Stimulated activated naive B cell treated with anti-CD40 and anti-IgM and Interleukin-4, amounts not matched to agents 10 μg/mL and 1 μg/mL and 100 μg/mL, for 72 hours (primary cell): ENCODE measurements at regions not wholly inside any gene's neighbourhood (a gene's known extent, or its start where the extent isn't known, plus 50 kb on each side); places are given as distances from the start of the nearest gene placed in this dataset.

Experiments used
- ATAC-seq, 2 donors: fragments of 150-1000 bp; cut with Tn5 transposase; replicated peaks; 2 replicates each; pipeline ENCODE4 v1.10.0; 2021; ENCODE audit warnings: moderate library complexity in 1 of 2
- DNase-seq: peaks from one replicate; pipeline ENCODE4 v3.0.0; 2021
- H3K27ac Mint-ChIP-seq: one replicate; pipeline ENCODE4 v1.8.0; 2022; ENCODE audit warnings: mild to moderate bottlenecking, mixed read lengths
- H3K27me3 Mint-ChIP-seq, 2 donors: one replicate each; pipeline ENCODE4 v1.8.0; 2022; ENCODE audit warnings: mixed read lengths in 2 of 2
- H3K36me3 Mint-ChIP-seq, 2 donors: one replicate each; pipeline ENCODE4 v1.8.0; 2022; ENCODE audit warnings: mixed read lengths in 2 of 2, mild to moderate bottlenecking in 1 of 2
- H3K4me1 Mint-ChIP-seq, 2 donors: one replicate each; pipeline ENCODE4 v1.8.0; 2022; ENCODE audit warnings: mixed read lengths in 2 of 2, mild to moderate bottlenecking in 1 of 2
- H3K4me3 Mint-ChIP-seq, 2 donors: one replicate each; pipeline ENCODE4 v1.8.0; 2022; ENCODE audit warnings: mild to moderate bottlenecking in 2 of 2, mixed read lengths in 2 of 2, moderate library complexity in 1 of 2
- H3K9me3 Mint-ChIP-seq, 2 donors: one replicate each; pipeline ENCODE4 v1.8.0; 2022; ENCODE audit warnings: mixed read lengths in 2 of 2, mild to moderate bottlenecking in 1 of 2

DNA sequence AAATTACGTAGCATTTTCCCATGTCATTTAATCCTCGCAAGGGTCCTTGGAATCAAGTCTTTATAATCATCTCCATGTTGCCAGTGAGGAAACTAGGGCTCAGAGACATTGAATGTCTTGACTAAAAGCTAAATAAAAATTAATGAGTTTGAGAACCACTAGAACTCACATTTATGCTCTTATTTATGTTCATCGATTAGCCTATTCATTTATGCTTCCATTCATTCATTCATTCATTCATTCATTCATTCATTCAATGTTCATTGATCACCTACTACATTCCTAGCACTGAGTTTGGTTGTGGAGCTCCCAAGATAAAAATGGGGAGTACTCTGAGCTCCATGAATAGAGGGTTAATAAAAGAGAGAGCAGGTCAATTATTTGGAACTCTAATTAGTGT lies 59.7 kb downstream of the KCNA1 start:
- Mint-ChIP-seq H3K27me3 (peaks cover 36 to 45% of the 10 kb centered on the region in 2 donors), H3K36me3 (no peaks in the 10 kb centered on the region), H3K4me3 (no peak overlapping the region), H3K27ac (no peak overlapping the region), H3K4me1 (peaks cover 0 to 2% of the 10 kb centered on the region in 2 donors), H3K9me3 (no peaks in the 10 kb centered on the region)
- no peak for DNase-seq
- ATAC-seq, result no peak

DNA sequence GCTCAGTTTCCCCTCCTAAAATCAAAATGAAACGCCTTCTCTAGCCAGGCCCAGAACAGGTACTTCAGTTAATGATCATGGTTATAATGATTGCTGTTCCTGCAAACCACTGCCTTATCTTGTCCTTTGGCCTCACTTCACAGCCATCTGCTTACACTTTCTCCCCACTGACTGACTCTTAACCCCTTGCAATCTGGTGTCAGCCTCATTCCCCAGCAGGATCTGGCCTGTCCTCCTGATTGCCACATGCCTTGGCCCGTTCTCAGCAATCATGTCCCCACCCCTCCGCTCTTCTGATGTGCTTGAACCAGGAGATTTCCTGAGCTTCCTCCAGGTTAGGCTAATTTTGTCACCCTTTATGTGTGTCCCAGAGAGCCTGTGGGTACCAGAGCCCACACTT lies 64.5 kb downstream of the KCNA1 start:
- no peak for DNase-seq
- no peak overlapping the region for H3K4me3 Mint-ChIP-seq
- no peaks in the 10 kb centered on the region for H3K9me3 Mint-ChIP-seq
- peaks cover 33 to 55% of the 10 kb centered on the region in 2 donors for H3K27me3 Mint-ChIP-seq
- no peaks in the 10 kb centered on the region for H3K36me3 Mint-ChIP-seq
- no peak overlapping the region for H3K27ac Mint-ChIP-seq
- no peak for ATAC-seq
- peaks cover 0 to 2% of the 10 kb centered on the region in 2 donors for H3K4me1 Mint-ChIP-seq

GRCh38 chr12:4975574-4975973 lies 65.9 kb downstream of the KCNA1 start:
- H3K27ac Mint-ChIP-seq, result no peak overlapping the region
- H3K4me3 Mint-ChIP-seq, result no peak overlapping the region
- H3K9me3 Mint-ChIP-seq, result no peaks in the 10 kb centered on the region
- peaks cover 31 to 44% of the 10 kb centered on the region in 2 donors for H3K27me3 Mint-ChIP-seq
- H3K4me1 Mint-ChIP-seq, result peaks cover 0 to 2% of the 10 kb centered on the region in 2 donors
- ATAC-seq (no peak), DNase-seq (no peak)
- H3K36me3 Mint-ChIP-seq, result no peaks in the 10 kb centered on the region

- no peaks in the 10 kb centered on the region for H3K9me3 Mint-ChIP-seq
- no peak for ATAC-seq
Measured at GRCh38 chr12:4977102-4977501, 66.6 kb upstream of the KCNA5 start.

DNA sequence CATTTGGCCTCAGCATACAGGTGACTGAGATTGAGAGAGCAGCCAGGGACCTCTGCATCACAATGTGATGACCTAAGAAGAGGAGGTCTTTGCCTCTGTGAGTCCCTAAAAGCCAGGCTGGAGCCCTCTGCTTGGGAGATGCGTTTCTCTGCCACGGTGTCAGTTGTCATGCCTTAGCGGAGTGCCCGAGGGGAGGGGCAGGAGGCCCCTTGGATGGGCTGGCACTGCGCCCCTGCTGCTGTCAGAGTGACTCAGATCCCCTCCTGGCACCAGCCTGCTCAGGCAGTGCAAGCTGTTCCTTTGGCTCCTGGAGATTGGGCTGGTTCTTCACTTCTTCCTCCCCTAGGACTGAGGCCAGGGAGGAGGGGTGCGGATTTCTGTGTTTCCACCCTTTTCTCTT lies 64.9 kb upstream of the KCNA5 start:
- DNase-seq, result no peak
- H3K27ac Mint-ChIP-seq, result no peak overlapping the region
- H3K36me3 Mint-ChIP-seq, result no peaks in the 10 kb centered on the region
- H3K27me3 Mint-ChIP-seq, result peaks cover 35 to 48% of the 10 kb centered on the region in 2 donors
- H3K4me1 Mint-ChIP-seq, result no peaks in the 10 kb centered on the region
- no peak overlapping the region for H3K4me3 Mint-ChIP-seq
- no peaks in the 10 kb centered on the region for H3K9me3 Mint-ChIP-seq
- no peak for ATAC-seq

More at GRCh38 chr12:4977102-4977501, 66.6 kb upstream of the KCNA5 start:
- Mint-ChIP-seq H3K36me3 (no peaks in the 10 kb centered on the region), H3K27ac (no peak overlapping the region), H3K4me3 (no peak overlapping the region), H3K4me1 (no peaks in the 10 kb centered on the region), H3K27me3 (peaks cover 25 to 35% of the 10 kb centered on the region in 2 donors)
- no peak for DNase-seq

DNA sequence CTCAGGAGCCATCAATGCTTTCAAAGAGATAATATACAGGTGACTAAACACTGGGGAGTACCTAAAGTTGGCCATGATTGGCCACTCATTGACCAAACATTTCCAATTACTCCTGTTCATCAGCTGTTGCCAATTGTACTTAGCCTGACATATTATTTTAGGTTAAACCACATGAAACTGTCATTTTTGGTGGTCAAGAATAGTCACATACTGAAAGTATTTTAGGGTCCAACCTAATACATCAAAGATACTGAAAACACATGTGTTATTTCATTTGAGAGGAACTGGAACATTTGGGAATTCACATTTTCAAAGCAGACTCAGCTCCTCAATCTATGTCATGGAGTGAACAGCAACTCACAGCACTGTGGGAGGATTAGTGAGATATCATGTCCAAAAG lies 63.9 kb upstream of the KCNA5 start:
- Mint-ChIP-seq H3K27ac (no peak overlapping the region), H3K27me3 (peaks cover 31 to 41% of the 10 kb centered on the region in 2 donors), H3K4me1 (no peaks in the 10 kb centered on the region), H3K9me3 (no peaks in the 10 kb centered on the region), H3K36me3 (no peaks in the 10 kb centered on the region), H3K4me3 (no peak overlapping the region)
- ATAC-seq (no peak), DNase-seq (no peak)

DNA sequence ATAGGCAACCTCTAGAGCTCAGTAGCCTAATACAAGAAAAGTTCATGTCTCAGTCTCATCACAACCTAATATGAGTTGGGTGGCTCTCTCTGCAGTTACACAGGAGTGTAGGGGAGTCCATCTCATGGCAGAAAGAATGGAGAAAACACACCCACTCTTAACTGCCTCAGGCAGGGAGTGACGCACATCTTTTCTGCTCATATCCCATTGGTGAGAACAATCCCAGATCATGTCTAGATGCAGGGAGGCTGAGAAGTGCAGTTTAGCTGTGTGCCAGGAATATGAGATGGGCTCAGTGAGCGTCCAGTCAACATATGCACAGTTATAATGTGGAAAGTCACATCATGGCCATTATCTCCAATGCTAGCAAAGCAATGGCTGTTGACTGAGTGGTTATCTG lies 59.3 kb upstream of the KCNA5 start:
- no peak overlapping the region for H3K4me3 Mint-ChIP-seq
- no peaks in the 10 kb centered on the region for H3K36me3 Mint-ChIP-seq
- ATAC-seq (no peak), DNase-seq (no peak)
- no peaks in the 10 kb centered on the region for H3K9me3 Mint-ChIP-seq
- H3K27ac Mint-ChIP-seq, result no peak overlapping the region
- H3K27me3 Mint-ChIP-seq, result peaks cover 34% of the 10 kb centered on the region in 2 donors
- no peaks in the 10 kb centered on the region for H3K4me1 Mint-ChIP-seq

GRCh38 chr12:4984971-4985370 lies 58.7 kb upstream of the KCNA5 start:
- H3K36me3 Mint-ChIP-seq, result no peaks in the 10 kb centered on the region
- no peaks in the 10 kb centered on the region for H3K4me1 Mint-ChIP-seq
- no peaks in the 10 kb centered on the region for H3K9me3 Mint-ChIP-seq
- H3K27me3 Mint-ChIP-seq, result peaks cover 34% of the 10 kb centered on the region in 2 donors
- no peak overlapping the region for H3K27ac Mint-ChIP-seq
- no peak for ATAC-seq
- no peak overlapping the region for H3K4me3 Mint-ChIP-seq
- no peak for DNase-seq

DNA sequence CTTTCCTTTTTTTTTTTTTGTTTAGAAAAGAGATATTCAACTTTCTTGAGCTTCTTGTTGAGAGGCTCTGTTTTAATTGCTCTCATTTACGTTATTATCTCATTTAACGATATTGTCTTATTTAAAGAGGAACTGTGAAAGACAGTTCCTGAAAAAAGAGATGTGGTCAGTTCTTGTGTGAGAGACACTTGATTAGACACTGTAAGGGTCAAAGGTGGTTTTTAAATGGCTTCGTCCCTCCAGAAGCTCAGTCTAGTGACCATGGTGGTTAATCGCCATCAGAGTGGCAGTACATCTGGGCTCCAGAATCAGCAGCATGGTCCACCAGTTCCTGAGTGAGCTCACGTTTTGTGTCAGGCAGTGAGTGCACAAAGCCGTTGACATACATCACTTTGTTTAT lies 57.9 kb upstream of the KCNA5 start:
- H3K9me3 Mint-ChIP-seq, result no peaks in the 10 kb centered on the region
- DNase-seq (no peak), ATAC-seq (peak; percentile 52 to 60)
- H3K27ac Mint-ChIP-seq, result no peak overlapping the region
- no peaks in the 10 kb centered on the region for H3K4me1 Mint-ChIP-seq
- H3K36me3 Mint-ChIP-seq, result no peaks in the 10 kb centered on the region
- H3K27me3 Mint-ChIP-seq, result peaks cover 34% of the 10 kb centered on the region in 2 donors
- no peak overlapping the region for H3K4me3 Mint-ChIP-seq

- no peak for ATAC-seq
- Mint-ChIP-seq H3K27me3 (peaks cover 38 to 42% of the 10 kb centered on the region in 2 donors), H3K9me3 (no peaks in the 10 kb centered on the region), H3K4me1 (no peaks in the 10 kb centered on the region), H3K36me3 (no peaks in the 10 kb centered on the region), H3K4me3 (no peak overlapping the region), H3K27ac (no peak overlapping the region)
- no peak for DNase-seq
Measured at GRCh38 chr12:4987076-4988046, 56.3 kb upstream of the KCNA5 start.

DNA sequence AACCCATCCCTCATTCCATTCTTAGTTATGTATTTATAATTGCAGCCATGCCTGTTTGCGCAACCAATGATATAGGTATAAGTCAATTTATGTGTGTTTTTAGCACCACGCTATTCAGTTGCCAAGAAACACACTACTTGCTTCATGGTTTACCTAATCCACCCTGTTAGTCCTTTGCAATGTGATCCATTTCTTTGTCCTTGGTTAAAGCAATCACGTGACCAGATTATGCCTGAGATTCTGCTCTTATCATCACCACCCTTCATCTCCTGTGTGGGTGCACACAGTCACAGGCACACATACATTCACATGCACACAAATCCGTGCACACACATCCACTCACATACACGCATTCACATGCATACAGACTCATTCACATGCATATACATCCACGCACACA lies 52.3 kb upstream of the KCNA5 start:
- H3K27me3 Mint-ChIP-seq, result peaks cover 33 to 57% of the 10 kb centered on the region in 2 donors
- peaks cover 0 to under 1% of the 10 kb centered on the region in 2 donors for H3K4me1 Mint-ChIP-seq
- DNase-seq, result no peak
- ATAC-seq, result no peak
- H3K27ac Mint-ChIP-seq, result no peak overlapping the region
- H3K36me3 Mint-ChIP-seq, result no peaks in the 10 kb centered on the region
- H3K4me3 Mint-ChIP-seq, result no peak overlapping the region
- no peaks in the 10 kb centered on the region for H3K9me3 Mint-ChIP-seq

DNA sequence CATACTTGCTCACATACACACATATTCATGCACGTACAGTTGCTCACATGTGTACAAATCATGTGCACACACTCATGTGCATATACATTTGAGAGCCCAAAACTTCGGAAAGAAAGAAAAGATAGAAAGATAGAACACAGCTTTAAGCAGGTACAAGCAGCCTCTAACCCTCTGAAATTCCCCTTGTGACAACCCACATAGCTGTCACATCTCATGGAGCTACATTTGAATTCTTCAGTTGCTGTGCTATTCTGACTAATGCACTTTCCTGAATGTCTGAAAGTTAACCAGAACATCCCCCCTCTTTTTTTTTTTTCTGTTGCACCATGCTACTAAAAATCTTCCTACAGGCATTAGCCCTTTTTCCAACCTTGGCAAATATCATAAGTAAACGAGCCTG lies 51.9 kb upstream of the KCNA5 start:
- H3K4me1 Mint-ChIP-seq, result peaks cover 0 to 5% of the 10 kb centered on the region in 2 donors
- peaks cover 31 to 54% of the 10 kb centered on the region in 2 donors for H3K27me3 Mint-ChIP-seq
- H3K36me3 Mint-ChIP-seq, result no peaks in the 10 kb centered on the region
- ATAC-seq, result no peak
- H3K27ac Mint-ChIP-seq, result no peak overlapping the region
- H3K4me3 Mint-ChIP-seq, result no peak overlapping the region
- H3K9me3 Mint-ChIP-seq, result no peaks in the 10 kb centered on the region
- DNase-seq, result no peak

DNA sequence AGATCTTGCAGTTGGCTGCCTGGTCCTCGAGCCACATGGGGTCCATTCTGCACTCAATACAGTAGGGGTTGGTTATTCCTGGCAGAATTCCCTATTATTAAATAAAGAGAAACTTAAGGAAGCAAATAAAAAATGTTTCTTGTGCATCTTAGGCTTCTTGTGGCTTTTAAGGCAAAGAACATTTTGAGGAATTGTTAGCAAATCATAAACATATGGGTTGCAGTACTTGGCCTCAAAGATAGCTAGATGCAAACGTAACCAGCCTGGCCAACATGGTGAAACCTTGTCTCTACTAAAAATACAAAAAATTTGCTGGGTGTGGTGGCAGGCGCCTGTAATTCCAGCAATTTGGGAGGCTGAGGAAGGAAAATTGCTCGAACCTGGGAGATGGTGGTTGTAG lies 50.8 kb upstream of the KCNA5 start:
- no peak overlapping the region for H3K4me3 Mint-ChIP-seq
- no peak overlapping the region for H3K27ac Mint-ChIP-seq
- H3K36me3 Mint-ChIP-seq, result no peaks in the 10 kb centered on the region
- ATAC-seq, result no peak
- H3K4me1 Mint-ChIP-seq, result peaks cover 0 to 5% of the 10 kb centered on the region in 2 donors
- no peaks in the 10 kb centered on the region for H3K9me3 Mint-ChIP-seq
- no peak for DNase-seq
- peaks cover 27 to 55% of the 10 kb centered on the region in 2 donors for H3K27me3 Mint-ChIP-seq
